ENCODE measurements at regions not wholly inside any gene's neighbourhood (a gene's known extent, or its start where the extent isn't known, plus 50 kb on each side); places are given as distances from the start of the nearest gene placed in this dataset.

GRCh38 chr17:77381185-77381700, 240.5 kb downstream of the SEC14L1 start:
- no peak for FAIRE-seq

DNA sequence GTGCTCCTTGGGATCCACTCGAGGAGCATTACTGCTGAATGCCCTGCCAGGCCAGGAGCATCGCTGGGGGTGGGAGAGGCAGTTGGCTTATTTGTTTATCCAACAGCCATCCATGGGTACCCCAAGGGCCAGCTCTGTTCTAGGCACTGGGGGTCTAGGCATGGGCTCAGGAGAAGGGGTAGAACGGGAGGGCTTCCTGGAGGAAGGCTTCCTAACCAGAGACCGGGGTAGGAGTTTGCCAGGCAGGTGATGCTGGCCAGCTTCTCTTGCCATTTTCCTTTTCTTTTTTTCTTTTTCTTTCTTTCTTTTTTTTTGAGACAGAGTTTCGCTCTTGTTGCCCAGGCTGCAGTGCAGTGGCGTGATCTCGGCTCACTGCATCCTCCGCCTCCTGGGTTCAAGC, 241.0 kb downstream of the SEC14L1 start:
- FAIRE-seq: no peak

DNA sequence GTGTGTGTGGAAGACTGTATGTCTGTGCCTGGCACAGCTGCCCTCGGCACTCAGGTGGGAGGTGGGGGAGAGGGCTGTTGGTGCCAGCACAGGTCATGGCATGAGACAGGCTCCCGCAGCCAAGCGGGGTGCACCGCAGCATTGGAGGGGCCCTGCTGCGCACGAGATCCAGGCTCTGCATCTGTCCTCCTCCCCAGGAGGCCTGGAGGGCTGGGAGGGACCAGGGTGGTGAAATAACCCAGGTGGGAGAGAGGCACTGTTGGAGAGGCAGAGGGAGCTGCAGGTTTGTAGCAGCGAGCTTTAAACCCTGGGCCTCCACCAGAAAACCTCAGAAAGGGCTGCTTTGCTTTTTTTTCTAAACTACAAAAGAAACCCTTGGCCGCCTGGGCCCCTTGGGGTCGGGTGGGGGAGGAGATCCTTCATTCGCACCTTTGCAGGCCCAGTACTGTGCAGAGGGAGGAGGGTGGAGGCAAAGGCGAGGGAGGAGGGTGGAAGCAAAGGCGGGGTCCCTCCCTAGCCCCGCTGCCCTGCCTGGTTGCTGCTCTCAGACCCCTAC, 241.7 kb downstream of the SEC14L1 start:
- FAIRE-seq: no peak

GRCh38 chr17:77382966-77383612, 242.3 kb downstream of the SEC14L1 start:
- FAIRE-seq: no peak

- no peak for FAIRE-seq
These were observed 243.1 kb downstream of the SEC14L1 start for GRCh38 chr17:77383613-77384608.

DNA sequence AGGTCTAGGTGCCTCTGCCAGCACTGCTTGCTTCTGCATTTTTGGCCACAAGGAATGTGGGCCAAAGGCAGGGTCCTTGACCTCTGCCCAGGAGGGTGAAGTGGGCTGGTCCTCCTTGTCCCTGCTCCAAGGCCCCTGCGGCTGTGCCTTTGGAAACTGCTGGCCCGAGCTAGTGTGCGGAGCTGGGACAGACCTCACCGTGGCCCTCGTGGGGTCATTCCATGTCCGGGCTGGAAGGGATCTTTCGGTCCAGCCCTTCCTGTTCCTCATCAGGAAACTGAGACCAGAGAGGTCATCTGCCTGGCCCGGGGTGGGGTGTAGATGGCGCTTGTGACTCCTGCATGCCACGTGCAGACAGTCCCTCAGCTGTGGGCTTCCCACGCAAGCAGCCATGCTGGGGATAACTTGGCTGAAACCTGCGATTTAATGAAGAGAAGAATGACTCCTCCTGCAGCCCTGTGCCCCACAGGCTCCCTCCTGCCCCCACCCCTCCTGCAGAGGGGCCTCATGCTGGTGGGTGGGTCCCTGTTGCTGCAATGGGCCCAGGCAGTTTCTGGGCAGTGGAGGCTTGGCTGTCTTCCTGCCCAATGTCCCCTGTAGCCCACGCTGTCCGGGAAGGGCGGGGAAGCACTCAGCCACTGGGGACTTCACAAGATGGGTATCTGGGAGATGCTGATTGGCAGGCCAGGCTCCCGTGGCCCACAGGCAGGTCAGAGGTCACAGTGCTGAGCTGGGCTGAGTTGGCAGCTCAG, 245.2 kb downstream of the SEC14L1 start:
- FAIRE-seq: no peak

DNA sequence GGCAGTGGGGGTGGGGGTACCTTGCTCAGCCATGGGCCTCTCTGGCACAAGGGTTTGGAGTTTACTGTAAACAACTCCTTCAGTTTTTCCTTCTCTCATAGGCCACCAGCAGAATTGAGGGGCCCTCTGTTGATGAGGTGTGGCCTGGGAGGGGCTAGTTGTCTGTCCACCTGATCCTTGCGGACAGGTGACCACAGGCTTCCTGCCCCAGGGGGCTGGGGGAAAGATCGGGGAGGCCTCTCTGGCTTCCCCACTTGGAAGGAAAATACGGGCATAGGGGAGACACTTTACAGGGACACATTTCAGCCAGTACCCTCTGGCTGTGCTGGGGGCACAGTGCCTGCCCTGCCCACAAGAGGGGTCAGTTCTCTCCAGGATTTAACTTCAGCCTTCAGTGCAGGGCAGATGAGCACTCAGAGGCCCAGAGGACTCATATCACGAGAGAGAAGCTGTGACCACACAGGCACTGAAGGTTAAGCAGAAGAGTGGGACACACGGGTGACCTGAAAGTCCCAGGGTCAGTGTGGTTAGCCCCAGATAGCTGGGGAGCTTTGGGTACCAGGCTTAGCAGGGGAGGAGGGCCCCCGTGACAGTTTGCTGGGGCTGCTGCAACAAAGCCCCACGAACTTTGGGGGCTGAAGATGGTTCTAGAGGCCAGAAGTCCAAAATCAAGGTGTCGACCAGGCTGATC, 245.9 kb downstream of the SEC14L1 start:
- no peak for FAIRE-seq

DNA sequence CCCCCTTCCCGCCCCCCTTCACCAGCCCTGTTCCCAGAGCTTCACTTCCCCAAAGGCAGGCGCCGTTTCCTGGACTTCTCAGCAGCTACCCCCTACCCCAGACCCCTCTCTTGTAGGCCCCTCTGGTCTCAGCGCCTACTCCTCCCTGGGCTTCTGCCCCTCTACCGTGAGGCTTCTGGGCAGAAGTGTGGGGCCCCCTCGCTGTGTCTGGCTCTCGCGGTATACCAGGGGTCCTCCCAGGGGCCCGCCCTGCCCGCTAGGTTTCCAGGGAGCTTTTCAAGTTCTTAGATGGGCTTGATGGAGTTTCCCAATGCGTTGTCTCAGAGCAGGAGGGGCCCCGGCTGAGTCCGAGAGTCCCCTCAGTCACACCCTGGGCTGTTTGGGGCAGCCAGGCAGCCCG, 247.1 kb downstream of the SEC14L1 start:
- FAIRE-seq: no peak

- no peak for FAIRE-seq
These were observed 247.9 kb downstream of the SEC14L1 start for GRCh38 chr17:77388384-77389306.

DNA sequence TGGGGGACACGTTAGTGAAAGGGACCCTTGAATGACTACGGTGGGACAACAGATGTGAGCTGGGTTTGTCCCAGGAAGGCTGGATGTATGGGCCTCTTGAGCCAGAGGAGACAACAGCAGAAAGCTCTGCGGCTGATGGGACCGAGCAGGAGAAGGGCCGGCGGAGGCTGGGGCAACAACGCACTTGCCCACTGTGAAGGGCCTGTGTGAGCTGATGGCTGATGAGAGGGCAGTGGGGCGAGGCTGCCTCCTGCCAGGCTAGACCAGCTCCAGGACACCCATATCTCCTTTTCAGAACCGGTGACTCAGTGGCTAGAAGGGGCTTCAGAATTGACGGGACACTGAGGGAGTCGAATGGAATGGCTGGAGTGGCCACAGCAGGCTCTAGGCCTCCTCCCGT, 250.1 kb downstream of the SEC14L1 start:
- no peak for FAIRE-seq

- FAIRE-seq: no peak
These were observed 251.1 kb downstream of the SEC14L1 start for GRCh38 chr17:77391668-77392375.

DNA sequence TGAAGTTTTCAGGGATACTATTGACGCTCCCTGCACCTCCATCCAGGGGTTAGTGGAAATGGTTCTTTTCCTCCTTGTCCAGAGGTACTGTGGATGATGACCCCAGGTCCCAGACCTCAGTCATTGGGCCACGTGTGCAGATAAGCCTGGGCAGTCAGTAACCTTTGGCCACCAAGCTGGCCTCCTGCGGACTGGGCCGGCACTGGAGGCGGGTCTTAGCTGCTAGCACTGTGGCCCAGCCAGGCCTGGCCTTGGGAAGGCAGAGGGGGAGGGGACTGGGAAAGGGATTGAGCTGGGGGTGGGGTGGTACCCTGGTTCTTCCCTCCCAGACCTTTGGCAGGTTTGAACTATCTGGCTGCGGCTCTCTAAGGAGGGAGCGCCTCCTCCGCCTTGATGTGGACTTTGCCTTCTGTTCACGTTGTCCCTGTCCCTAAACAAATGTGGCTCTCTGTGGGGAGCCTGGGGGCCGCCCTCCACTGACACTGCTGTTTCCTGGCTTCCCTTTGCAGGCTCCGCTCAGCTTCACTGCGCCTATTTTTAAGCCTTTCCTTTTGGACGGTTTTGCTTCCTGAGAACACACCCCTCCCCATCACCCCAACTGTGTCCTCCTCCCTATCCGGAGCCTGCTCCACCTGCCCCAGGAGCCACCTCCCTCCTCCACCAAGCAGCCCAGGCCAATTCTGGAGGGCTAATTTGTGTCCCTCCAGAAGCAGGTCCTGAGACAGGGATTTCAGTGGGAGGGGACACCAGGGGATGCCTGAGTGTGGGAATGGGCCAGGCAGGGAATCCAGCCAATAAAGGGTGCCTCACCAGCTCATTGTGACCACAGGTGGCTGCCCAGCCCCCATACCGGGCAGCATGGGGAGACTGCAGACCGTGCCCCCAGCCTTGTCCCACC, 251.9 kb downstream of the SEC14L1 start:
- FAIRE-seq: no peak

DNA sequence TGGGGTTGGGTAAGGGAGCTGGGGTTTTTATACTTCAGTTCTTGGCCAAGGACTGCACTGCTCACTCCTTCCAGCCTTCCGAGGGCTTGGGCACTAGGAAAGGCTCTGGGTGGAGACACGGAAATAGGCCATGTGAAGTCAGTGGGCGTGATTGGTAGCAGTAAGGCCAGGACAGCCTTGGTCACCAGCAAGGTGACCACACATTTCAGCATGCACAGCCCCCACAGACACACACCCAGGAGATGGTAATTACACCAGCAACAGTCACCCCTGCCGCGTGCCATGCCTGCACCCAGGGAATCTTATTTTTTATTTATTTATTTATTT, 252.5 kb downstream of the SEC14L1 start:
- no peak for FAIRE-seq

DNA sequence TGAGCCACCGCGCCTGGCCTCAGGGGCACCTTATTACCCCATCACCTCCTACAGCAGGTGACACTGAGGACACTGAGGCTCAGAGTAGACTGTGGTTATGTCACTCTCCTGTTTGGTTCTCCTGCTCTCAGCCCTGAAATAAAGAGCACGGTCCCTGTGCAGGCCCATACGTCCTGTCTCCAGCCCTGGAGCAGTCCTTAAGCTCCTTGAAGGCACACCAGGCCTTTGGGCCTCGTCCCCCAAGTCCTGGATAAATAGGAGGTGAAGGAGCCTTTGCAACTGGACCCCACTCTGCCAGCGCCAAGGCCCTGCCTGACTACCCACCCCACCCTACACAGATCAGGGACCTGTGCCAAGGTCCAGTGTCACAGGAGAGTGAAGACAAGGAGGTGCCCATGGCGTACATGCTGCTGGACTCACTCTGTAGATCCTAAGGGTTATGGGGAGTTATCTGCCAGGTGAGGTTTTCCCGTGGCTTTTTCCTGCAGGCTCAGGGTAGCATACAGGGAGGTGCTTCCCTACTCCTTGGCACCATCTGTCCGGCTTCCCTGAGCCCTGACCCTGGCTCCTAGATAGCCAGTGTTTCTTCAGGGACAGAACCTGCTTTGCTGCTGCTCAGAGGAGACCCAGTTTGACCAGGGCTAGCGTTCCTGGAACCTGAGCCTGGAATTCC, 253.2 kb downstream of the SEC14L1 start:
- no peak for FAIRE-seq

DNA sequence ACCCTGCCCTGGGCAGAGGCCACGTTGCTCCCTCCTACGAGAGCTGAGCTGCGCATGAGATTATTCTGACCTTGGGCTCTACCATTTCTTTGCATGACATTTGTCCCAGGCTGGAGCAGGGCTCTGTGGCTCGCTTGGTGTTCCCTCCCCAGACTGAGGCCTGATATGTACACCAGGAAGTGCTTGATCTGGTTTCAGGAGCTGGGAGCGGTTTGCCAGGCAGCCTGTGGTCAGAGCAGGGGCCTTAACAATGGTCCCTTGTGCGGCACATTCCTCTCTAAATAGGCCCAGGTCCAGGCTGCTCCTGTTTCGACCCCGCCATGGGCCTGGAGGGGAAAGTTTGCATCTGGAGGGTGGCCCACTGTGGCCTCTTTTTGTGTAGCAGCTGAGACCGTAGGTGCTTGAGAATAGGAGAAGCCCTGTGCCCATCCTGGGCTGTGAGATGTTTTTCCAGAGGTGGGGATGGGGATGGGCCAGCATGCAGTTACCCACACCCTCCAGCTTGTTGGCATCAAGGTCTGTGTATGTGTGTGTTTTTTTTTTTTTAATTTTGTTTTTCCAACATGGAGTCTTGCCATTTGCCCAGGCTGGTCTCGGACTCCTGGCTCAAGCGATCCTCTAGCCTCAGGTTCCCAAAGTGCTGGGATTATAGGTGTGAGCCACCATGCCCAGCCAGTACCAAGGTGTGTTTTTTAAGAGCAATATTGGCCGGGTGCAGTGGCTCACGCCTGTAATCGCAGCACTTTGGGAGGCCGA, 253.9 kb downstream of the SEC14L1 start:
- FAIRE-seq: no peak

DNA sequence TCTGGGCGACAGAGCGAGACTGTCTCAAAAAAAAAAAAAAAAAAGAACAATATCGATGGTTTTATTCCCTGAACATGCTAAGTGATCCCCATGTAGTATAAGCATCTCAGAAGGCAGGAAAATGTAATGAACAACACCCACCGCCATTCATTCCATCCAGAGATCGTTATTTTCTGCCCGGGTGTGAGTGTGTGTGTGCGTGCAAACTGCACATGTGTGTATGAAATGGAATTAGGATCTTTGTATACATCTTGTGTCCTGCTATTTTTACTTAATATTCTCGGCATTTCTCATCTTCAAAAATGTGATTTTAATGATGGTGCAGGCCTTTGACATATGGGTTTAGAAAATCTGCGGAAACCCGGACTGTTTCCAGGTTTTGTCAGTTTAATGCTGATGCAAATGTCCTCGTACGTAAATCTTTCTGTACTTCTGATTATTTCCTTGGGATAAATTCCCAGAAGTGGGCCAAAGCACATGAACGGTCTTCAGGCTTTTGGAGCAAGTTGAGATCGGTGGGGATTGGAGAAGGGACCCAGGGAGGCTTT, 254.8 kb downstream of the SEC14L1 start:
- no peak for FAIRE-seq

DNA sequence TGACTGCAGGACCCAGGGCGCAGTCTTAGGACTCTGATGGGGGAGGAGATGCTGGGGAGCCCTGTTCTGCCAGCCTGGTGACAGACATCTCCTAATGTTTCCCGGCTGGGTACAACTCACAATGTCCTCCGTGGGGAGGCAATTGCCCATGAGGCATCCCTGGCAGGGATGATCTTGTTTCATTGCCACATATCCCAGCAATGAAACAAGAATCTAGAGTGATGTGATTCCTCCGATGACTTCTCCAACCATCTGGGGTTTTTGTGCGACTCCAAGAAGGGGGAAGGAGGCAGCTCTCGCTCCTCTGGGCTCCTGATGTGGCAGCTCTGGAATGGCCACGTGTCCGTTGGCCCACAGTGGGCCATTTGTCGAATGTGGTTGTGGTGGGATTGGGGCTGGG, 255.8 kb downstream of the SEC14L1 start:
- FAIRE-seq: no peak

DNA sequence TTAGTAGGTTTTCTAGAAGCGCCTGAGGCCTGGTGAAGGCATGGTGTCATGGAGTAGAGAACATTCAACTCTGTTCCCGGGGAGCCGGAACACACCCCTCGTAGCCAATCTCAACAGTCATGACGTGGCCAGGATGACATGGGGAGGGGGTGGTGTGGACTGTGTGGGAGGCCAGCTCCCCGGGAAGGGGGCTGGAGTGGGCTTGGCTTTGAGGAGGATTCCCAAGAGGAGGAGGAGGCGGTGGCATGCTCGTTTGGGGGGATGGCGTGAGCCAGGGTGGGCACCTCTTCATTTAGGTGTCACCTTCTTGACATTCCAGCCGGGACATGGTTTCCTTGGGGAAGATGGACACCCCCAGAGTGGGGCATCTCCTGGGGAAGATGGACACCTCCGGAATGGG, 257.5 kb downstream of the SEC14L1 start:
- no peak for FAIRE-seq

All from colon (tissue), 2 donors.